Activated CD8-positive, alpha-beta memory T cell treated with anti-CD3 and anti-CD28 coated beads for 48 hours (primary cell): ENCODE measurements at regions not wholly inside any gene's neighbourhood (a gene's known extent, or its start where the extent isn't known, plus 50 kb on each side); places are given as distances from the start of the nearest gene placed in this dataset.

Experiments used
- DNase-seq, 3 experiments: peaks; one replicate each; pipeline ENCODE4 v3.0.0-alpha.2; 2020; ENCODE audit warnings: low read depth in 2 of 3, low spot score in 2 of 3

- no peak for DNase-seq
These were observed 1976.7 kb upstream of the ADGRL3 start for GRCh38 chr4:59223292-59223941.

- DNase-seq: no peak
These were observed 1961.9 kb upstream of the ADGRL3 start for GRCh38 chr4:59238212-59238611.

GRCh38 chr4:59240011-59240410, 1960.1 kb upstream of the ADGRL3 start:
- DNase-seq: no peak

- DNase-seq: no peak
These were observed 1957.1 kb upstream of the ADGRL3 start for GRCh38 chr4:59243038-59243437.

- no peak for DNase-seq
These were observed 1953.1 kb upstream of the ADGRL3 start for GRCh38 chr4:59247032-59247431.

- no peak for DNase-seq
These were observed 1951.8 kb upstream of the ADGRL3 start for GRCh38 chr4:59248313-59248712.

GRCh38 chr4:59249110-59249509, 1951.0 kb upstream of the ADGRL3 start:
- DNase-seq: no peak

GRCh38 chr4:59258002-59258401, 1942.1 kb upstream of the ADGRL3 start:
- no peak for DNase-seq

GRCh38 chr4:59307609-59308008, 1892.5 kb upstream of the ADGRL3 start:
- DNase-seq: no peak

- DNase-seq: no peak
These were observed 1885.5 kb upstream of the ADGRL3 start for GRCh38 chr4:59314637-59315036.

- no peak for DNase-seq
These were observed 1860.5 kb upstream of the ADGRL3 start for GRCh38 chr4:59339631-59340030.

- DNase-seq: no peak
These were observed 1858.6 kb upstream of the ADGRL3 start for GRCh38 chr4:59341506-59341905.

GRCh38 chr4:59348949-59349348, 1851.2 kb upstream of the ADGRL3 start:
- no peak for DNase-seq

- DNase-seq: no peak
These were observed 1830.9 kb upstream of the ADGRL3 start for GRCh38 chr4:59369229-59369628.

- DNase-seq: no peak
These were observed 1825.7 kb upstream of the ADGRL3 start for GRCh38 chr4:59374416-59374815.

GRCh38 chr4:59380841-59381366, 1819.2 kb upstream of the ADGRL3 start:
- no peak for DNase-seq

- DNase-seq: no peak
These were observed 1818.5 kb upstream of the ADGRL3 start for GRCh38 chr4:59381591-59381990.

- no peak for DNase-seq
These were observed 1812.1 kb upstream of the ADGRL3 start for GRCh38 chr4:59387759-59388758.

GRCh38 chr4:59393780-59394179, 1806.3 kb upstream of the ADGRL3 start:
- DNase-seq: no peak

GRCh38 chr4:59400334-59400733, 1799.8 kb upstream of the ADGRL3 start:
- no peak for DNase-seq

GRCh38 chr4:59409647-59410046, 1790.5 kb upstream of the ADGRL3 start:
- no peak for DNase-seq

GRCh38 chr4:59412739-59413138, 1787.4 kb upstream of the ADGRL3 start:
- DNase-seq: no peak
